SK-N-SH (cell line): ENCODE measurements at regions not wholly inside any gene's neighbourhood (a gene's known extent, or its start where the extent isn't known, plus 50 kb on each side); places are given as distances from the start of the nearest gene placed in this dataset.

Experiments
- CTCF ChIA-PET: fragments of 300-600, 350-600 bp; formaldehyde crosslinking; extraction: SDS; loops from one replicate; lab custom pipeline; 2021; lab: Yijun Ruan, JAX
- POLR2A ChIA-PET: fragments of 350-600 bp; sonication (Branson Sonifier 250); formaldehyde crosslinking; extraction: SDS; loops from one replicate; lab custom pipeline; 2020; ENCODE audit warnings: antibody characterized with exemption, inconsistent platforms; lab: Yijun Ruan, JAX
- DNase-seq: peaks from one replicate; pipeline ENCODE4 v3.0.0; 2012
- H2AFZ ChIP-seq: fragments of 200-600 bp; sonication (generic); 2 replicates; pipeline ENCODE4 v1.8.1; 2016; ENCODE audit warnings: antibody characterized with exemption, mild to moderate bottlenecking, low read depth
- H3F3A ChIP-seq: fragments of 200-600 bp; sonication (generic); replicated peaks from 2 replicates; pipeline ENCODE3; 2016; ENCODE audit warnings: antibody characterized with exemption, mild to moderate bottlenecking; ENCODE audit not compliant: insufficient read depth
- H3K27ac ChIP-seq, 2 experiments: fragments of 200-500 bp in 1 of 2; fragments of 200-600 bp in 1 of 2; sonication (Bioruptor generic) in 1 of 2; sonication (generic), shearing (Covaris generic) in 1 of 2; 2 replicates each; pipeline versions ENCODE4 v1.5.1 to v1.6.1; 2014 to 2016; ENCODE audit warnings: low read depth in 2 of 2, inconsistent platforms in 1 of 2, low read length in 1 of 2, mild to moderate bottlenecking in 1 of 2, mixed read lengths in 1 of 2
- H3K27me3 ChIP-seq: fragments of 200-600 bp; sonication (generic), shearing (Covaris generic); 2 replicates; pipeline ENCODE4 v1.6.1; 2016; ENCODE audit warnings: mixed run types; ENCODE audit not compliant: insufficient read depth
- H3K36me3 ChIP-seq, 2 experiments: fragments of 200-500 bp in 1 of 2; fragments of 200-600 bp in 1 of 2; sonication (Bioruptor generic) in 1 of 2; sonication (generic) in 1 of 2; replicated peaks in 1 of 2; 2 replicates each; pipeline versions ENCODE3 to v1.5.1; 2014 to 2016; ENCODE audit warnings: low read length in 1 of 2, mild to moderate bottlenecking in 1 of 2; ENCODE audit not compliant: insufficient read depth in 2 of 2, control insufficient read depth in 1 of 2
- H3K4me1 ChIP-seq, 2 experiments: fragments of 200-500 bp in 1 of 2; fragments of 200-600 bp in 1 of 2; sonication (Bioruptor generic) in 1 of 2; sonication (generic), shearing (Covaris generic) in 1 of 2; 2 replicates each; pipeline versions ENCODE4 v1.5.1 to v1.6.1; 2014 to 2016; ENCODE audit warnings: low read depth in 1 of 2, low read length in 1 of 2, mixed run types in 1 of 2; ENCODE audit not compliant: insufficient read depth in 2 of 2, control insufficient read depth in 1 of 2
- H3K4me2 ChIP-seq: fragments of 200-600 bp; sonication (generic), shearing (Covaris generic); 2 replicates; pipeline ENCODE4 v1.6.1; 2017; ENCODE audit warnings: mixed run types
- H3K4me3 ChIP-seq, 2 experiments: fragments of 200-500 bp in 1 of 2; fragments of 200-600 bp in 1 of 2; sonication (Bioruptor generic) in 1 of 2; sonication (generic), shearing (Covaris generic) in 1 of 2; 2 replicates each; pipeline versions ENCODE4 v1.5.1 to v1.8.1; 2014 to 2016; ENCODE audit warnings: low read depth in 2 of 2, inconsistent platforms in 1 of 2, low read length in 1 of 2, mild to moderate bottlenecking in 1 of 2, mixed read lengths in 1 of 2, moderate library complexity in 1 of 2
- H3K79me2 ChIP-seq: fragments of 200-600 bp; sonication (generic); 2 replicates; pipeline ENCODE4 v1.8.1; 2017; ENCODE audit warnings: mild to moderate bottlenecking; ENCODE audit not compliant: insufficient read depth
- H3K9ac ChIP-seq: fragments of 200-600 bp; sonication (generic); 2 replicates; pipeline ENCODE4 v1.6.1; 2017; ENCODE audit warnings: mixed run types
- H3K9me2 ChIP-seq: fragments of 200-600 bp; sonication (generic); 2 replicates; pipeline ENCODE4 v1.6.1; 2017; ENCODE audit warnings: mixed run types
- H3K9me3 ChIP-seq: fragments of 200-600 bp; sonication (generic); 2 replicates; pipeline ENCODE4 v1.6.1; 2017; ENCODE audit warnings: mixed run types, mild to moderate bottlenecking, moderate library complexity
- H4K20me1 ChIP-seq: fragments of 200-600 bp; sonication (generic); 2 replicates; pipeline ENCODE4 v1.6.1; 2017; ENCODE audit warnings: mild to moderate bottlenecking, mixed run types; ENCODE audit not compliant: insufficient read depth
- EP300 ChIP-seq, 2 experiments: IDR thresholded peaks; 2 replicates each; pipeline versions ENCODE4 v1.4.0 to v1.6.1; 2012; ENCODE audit warnings: borderline replicate concordance in 1 of 2, low read depth in 1 of 2, low read length in 1 of 2
- FOSL2 ChIP-seq: IDR thresholded peaks from 2 replicates; pipeline ENCODE4 v1.4.0; 2012; ENCODE audit warnings: low read depth, mild to moderate bottlenecking, moderate library complexity, borderline replicate concordance
- GABPA ChIP-seq: IDR thresholded peaks from 2 replicates; pipeline ENCODE4 v1.4.0; 2012; ENCODE audit warnings: low read depth, mild to moderate bottlenecking
- GATA2 ChIP-seq: sonication (generic); formaldehyde crosslinking; IDR thresholded peaks from 2 replicates; pipeline ENCODE4 v1.5.0; 2020; ENCODE audit warnings: mild to moderate bottlenecking, missing genetic modification reagents
- JUND ChIP-seq: IDR thresholded peaks from 2 replicates; pipeline ENCODE4 v1.4.0; 2012
- MEF2A ChIP-seq: IDR thresholded peaks from 2 replicates; pipeline ENCODE4 v1.4.0; 2012; ENCODE audit warnings: low read depth, borderline replicate concordance
- MXI1 ChIP-seq: IDR thresholded peaks from 2 replicates; pipeline ENCODE4 v1.6.1; 2012; ENCODE audit warnings: mild to moderate bottlenecking, low read depth, low read length, improper control_type of control experiment
- NFIC ChIP-seq: IDR thresholded peaks from 2 replicates; pipeline ENCODE4 v1.4.0; 2012; ENCODE audit warnings: borderline replicate concordance
- RAD21 ChIP-seq: IDR thresholded peaks from 2 replicates; pipeline ENCODE4 v1.6.1; 2012; ENCODE audit warnings: mild to moderate bottlenecking, low read length
- RXRA ChIP-seq: IDR thresholded peaks from 2 replicates; pipeline ENCODE4 v1.4.0; 2012; ENCODE audit warnings: low read depth, mild to moderate bottlenecking, borderline replicate concordance
- SMC3 ChIP-seq: IDR thresholded peaks from 2 replicates; pipeline ENCODE4 v1.6.1; 2012; ENCODE audit warnings: low read depth, low read length, improper control_type of control experiment
- YY1 ChIP-seq: IDR thresholded peaks from 2 replicates; pipeline ENCODE4 v1.4.0; 2012; ENCODE audit warnings: low read depth, mild to moderate bottlenecking
- WGBS: methylation state at CpG from one replicate; pipeline ENCODE4 v1.1.6; 2017; ENCODE audit warnings: low lambda C conversion rate; 5-methylcytosine and 5-hydroxymethylcytosine counted together
- TF ChIP-seq, protein P1 (sequence below): IDR thresholded peaks from 2 replicates; pipeline ENCODE4; 2012
- TF ChIP-seq, protein P2 (sequence below): IDR thresholded peaks from 2 replicates; pipeline ENCODE4 v1.4.0; 2012; ENCODE audit warnings: low read depth
- TF ChIP-seq, protein P3 (sequence below): fragments of 150-350 bp; IDR thresholded peaks from 2 replicates; pipeline ENCODE4 v1.6.1; 2016; ENCODE audit warnings: mild to moderate bottlenecking, low read depth, low read length
- TF ChIP-seq, protein P4 (sequence below): fragments of 150-350 bp; IDR thresholded peaks from 2 replicates; pipeline ENCODE4 v1.6.1; 2017; ENCODE audit warnings: antibody characterized with exemption, low read length, low read depth, borderline replicate concordance
- TF ChIP-seq, protein P5 (sequence below): IDR thresholded peaks from 2 replicates; pipeline ENCODE4 v1.4.0; 2012; ENCODE audit warnings: low read depth, borderline replicate concordance
- TF ChIP-seq, protein P6 (sequence below): IDR thresholded peaks from 2 replicates; pipeline ENCODE4 v1.6.1; 2012; ENCODE audit warnings: mild to moderate bottlenecking, low read depth, low read length, moderate library complexity

DNA sequence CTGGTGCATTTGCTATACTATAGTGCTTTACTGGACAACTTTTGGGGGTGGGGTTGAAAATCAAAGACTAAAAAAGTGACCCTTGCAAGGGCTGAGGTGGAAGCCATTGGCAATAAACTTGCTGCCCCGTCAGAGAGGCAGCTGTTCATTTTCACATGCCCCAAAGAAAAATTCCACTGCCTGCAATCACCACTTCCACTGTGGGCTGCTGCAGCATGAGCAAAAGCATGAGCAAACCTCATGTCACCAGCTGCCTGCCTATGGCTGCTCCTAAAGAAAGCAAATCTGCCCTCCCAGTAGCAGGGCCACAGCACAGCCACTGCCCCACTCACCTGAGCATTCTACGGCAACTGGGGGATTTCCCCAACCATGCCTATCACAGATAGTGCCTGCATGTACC is 290.0 kb downstream of the PAX1 start:
- WGBS = 0% methylated on average over 2 of the region's 2 CpGs
- Histone ChIP-seq H3K9ac (no peak overlapping the region), H3K9me2 (no peaks in the 10 kb centered on the region; the same call in 1 of the 2 replicates), H3K4me3 (no peak overlapping the region), H3K9me3 (no peaks in the 10 kb centered on the region), H4K20me1 (no peaks in the 10 kb centered on the region), H3K27ac (no peak overlapping the region), H3K4me2 (no peak overlapping the region), H3F3A (no peaks in the 10 kb centered on the region), H3K4me1 (no peaks in the 10 kb centered on the region), H3K79me2 (no peaks in the 10 kb centered on the region), H3K36me3 (no peaks in the 10 kb centered on the region), H2AFZ (no peak overlapping the region), H3K27me3 (no peaks in the 10 kb centered on the region)
- ChIA-PET CTCF (no interaction called here), POLR2A (no interaction called here)
- no peak for TF ChIP-seq SMC3
- no peak for TF ChIP-seq YY1
- TF ChIP-seq RXRA = no peak
- TF ChIP-seq NFIC = no peak
- no peak for TF ChIP-seq RAD21
- no peak for TF ChIP-seq MXI1
- no peak for TF ChIP-seq FOSL2
- TF ChIP-seq EP300 (IDR thresholded peaks at IDR 0.05; ENCODE audit: borderline replicate concordance in 1 of 2, low read depth in 1 of 2, low read length in 1 of 2) = no peak
- no peak for TF ChIP-seq GABPA
- TF ChIP-seq, protein P1, sequence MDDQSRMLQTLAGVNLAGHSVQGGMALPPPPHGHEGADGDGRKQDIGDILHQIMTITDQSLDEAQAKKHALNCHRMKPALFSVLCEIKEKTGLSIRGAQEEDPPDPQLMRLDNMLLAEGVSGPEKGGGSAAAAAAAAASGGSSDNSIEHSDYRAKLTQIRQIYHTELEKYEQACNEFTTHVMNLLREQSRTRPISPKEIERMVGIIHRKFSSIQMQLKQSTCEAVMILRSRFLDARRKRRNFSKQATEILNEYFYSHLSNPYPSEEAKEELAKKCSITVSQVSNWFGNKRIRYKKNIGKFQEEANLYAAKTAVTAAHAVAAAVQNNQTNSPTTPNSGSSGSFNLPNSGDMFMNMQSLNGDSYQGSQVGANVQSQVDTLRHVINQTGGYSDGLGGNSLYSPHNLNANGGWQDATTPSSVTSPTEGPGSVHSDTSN = no peak
- no peak for TF ChIP-seq JUND
- no peak for DNase-seq

DNA sequence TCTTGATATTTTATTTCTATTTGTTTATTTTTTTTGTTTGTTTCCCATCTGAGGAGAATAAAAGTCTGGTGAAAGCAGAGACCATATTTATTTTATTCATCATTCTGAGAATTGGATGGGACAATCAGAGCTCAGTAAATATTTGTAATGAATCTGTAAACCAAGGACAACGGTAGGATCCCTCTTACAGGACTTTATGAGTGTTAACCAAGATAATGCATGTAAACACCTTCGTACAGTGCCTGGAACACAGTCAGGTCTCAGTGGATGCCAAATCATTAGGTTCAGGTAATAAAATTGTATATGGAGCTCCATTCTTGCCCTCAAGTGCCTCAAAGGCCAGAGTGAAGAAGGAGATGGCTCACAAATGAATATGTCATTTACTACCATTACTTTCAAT is 288.7 kb downstream of the PAX1 start:
- Histone ChIP-seq H3F3A (no peaks in the 10 kb centered on the region), H3K36me3 (no peaks in the 10 kb centered on the region), H3K79me2 (no peaks in the 10 kb centered on the region), H3K27me3 (no peaks in the 10 kb centered on the region), H3K27ac (no peak overlapping the region), H3K4me1 (no peaks in the 10 kb centered on the region), H3K4me2 (no peak overlapping the region), H3K9ac (no peak overlapping the region), H4K20me1 (no peaks in the 10 kb centered on the region), H3K9me3 (no peaks in the 10 kb centered on the region), H3K4me3 (no peak overlapping the region), H3K9me2 (no peaks in the 10 kb centered on the region; the same call in 1 of the 2 replicates), H2AFZ (no peak overlapping the region)
- ChIA-PET POLR2A (no interaction called here), CTCF (no interaction called here)
- 2% methylated on average over 2 of the region's 2 CpGs for WGBS
- DNase-seq = no peak
- TF ChIP-seq, protein P2, sequence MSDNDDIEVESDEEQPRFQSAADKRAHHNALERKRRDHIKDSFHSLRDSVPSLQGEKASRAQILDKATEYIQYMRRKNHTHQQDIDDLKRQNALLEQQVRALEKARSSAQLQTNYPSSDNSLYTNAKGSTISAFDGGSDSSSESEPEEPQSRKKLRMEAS = no peak
- TF ChIP-seq, protein P3, sequence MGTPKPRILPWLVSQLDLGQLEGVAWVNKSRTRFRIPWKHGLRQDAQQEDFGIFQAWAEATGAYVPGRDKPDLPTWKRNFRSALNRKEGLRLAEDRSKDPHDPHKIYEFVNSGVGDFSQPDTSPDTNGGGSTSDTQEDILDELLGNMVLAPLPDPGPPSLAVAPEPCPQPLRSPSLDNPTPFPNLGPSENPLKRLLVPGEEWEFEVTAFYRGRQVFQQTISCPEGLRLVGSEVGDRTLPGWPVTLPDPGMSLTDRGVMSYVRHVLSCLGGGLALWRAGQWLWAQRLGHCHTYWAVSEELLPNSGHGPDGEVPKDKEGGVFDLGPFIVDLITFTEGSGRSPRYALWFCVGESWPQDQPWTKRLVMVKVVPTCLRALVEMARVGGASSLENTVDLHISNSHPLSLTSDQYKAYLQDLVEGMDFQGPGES = no peak
- TF ChIP-seq GABPA (no peak), GATA2 (CRISPR knock-in tag) (no peak), NFIC (no peak), MXI1 (no peak), MEF2A (no peak)
- TF ChIP-seq, protein P4, sequence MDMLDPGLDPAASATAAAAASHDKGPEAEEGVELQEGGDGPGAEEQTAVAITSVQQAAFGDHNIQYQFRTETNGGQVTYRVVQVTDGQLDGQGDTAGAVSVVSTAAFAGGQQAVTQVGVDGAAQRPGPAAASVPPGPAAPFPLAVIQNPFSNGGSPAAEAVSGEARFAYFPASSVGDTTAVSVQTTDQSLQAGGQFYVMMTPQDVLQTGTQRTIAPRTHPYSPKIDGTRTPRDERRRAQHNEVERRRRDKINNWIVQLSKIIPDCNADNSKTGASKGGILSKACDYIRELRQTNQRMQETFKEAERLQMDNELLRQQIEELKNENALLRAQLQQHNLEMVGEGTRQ = no peak
- TF ChIP-seq, protein P5, sequence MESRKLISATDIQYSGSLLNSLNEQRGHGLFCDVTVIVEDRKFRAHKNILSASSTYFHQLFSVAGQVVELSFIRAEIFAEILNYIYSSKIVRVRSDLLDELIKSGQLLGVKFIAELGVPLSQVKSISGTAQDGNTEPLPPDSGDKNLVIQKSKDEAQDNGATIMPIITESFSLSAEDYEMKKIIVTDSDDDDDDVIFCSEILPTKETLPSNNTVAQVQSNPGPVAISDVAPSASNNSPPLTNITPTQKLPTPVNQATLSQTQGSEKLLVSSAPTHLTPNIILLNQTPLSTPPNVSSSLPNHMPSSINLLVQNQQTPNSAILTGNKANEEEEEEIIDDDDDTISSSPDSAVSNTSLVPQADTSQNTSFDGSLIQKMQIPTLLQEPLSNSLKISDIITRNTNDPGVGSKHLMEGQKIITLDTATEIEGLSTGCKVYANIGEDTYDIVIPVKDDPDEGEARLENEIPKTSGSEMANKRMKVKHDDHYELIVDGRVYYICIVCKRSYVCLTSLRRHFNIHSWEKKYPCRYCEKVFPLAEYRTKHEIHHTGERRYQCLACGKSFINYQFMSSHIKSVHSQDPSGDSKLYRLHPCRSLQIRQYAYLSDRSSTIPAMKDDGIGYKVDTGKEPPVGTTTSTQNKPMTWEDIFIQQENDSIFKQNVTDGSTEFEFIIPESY = no peak
- TF ChIP-seq, protein P6, sequence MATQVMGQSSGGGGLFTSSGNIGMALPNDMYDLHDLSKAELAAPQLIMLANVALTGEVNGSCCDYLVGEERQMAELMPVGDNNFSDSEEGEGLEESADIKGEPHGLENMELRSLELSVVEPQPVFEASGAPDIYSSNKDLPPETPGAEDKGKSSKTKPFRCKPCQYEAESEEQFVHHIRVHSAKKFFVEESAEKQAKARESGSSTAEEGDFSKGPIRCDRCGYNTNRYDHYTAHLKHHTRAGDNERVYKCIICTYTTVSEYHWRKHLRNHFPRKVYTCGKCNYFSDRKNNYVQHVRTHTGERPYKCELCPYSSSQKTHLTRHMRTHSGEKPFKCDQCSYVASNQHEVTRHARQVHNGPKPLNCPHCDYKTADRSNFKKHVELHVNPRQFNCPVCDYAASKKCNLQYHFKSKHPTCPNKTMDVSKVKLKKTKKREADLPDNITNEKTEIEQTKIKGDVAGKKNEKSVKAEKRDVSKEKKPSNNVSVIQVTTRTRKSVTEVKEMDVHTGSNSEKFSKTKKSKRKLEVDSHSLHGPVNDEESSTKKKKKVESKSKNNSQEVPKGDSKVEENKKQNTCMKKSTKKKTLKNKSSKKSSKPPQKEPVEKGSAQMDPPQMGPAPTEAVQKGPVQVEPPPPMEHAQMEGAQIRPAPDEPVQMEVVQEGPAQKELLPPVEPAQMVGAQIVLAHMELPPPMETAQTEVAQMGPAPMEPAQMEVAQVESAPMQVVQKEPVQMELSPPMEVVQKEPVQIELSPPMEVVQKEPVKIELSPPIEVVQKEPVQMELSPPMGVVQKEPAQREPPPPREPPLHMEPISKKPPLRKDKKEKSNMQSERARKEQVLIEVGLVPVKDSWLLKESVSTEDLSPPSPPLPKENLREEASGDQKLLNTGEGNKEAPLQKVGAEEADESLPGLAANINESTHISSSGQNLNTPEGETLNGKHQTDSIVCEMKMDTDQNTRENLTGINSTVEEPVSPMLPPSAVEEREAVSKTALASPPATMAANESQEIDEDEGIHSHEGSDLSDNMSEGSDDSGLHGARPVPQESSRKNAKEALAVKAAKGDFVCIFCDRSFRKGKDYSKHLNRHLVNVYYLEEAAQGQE = no peak
